ENCODE measurements at regions not wholly inside any gene's neighbourhood (a gene's known extent, or its start where the extent isn't known, plus 50 kb on each side); places are given as distances from the start of the nearest gene placed in this dataset.

DNA sequence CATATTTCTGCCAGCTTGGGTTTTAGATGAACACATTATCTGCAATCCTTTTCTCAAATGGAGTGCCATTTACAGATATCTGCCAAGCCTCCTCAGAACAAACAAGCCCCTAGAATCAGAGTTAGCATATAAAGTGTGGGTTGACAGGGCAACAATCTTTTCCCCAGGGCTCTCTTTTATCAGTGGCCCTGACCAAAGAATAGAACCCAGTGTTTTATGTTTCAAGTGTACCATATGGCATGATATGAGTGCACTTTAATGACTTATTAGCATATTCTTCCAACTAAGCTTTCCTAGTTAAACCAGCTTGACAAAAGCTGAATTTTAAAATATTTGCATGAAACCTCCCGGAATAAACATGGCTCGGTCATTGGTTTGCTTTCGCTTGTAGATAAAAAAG is 57.3 kb downstream of the EVX1 start:
- H3K27ac ChIP-seq (ENCODE audit: low read depth, low read length) = no peak overlapping the region
- no peak overlapping the region for H3K4me3 ChIP-seq (ENCODE audit: low read depth, low read length)
- H3K36me3 ChIP-seq (ENCODE audit: control insufficient read depth, insufficient read depth, low read length) = no peaks in the 10 kb centered on the region
- H3K9me3 ChIP-seq (ENCODE audit: control insufficient read depth, insufficient read depth, low read length) = no peaks in the 10 kb centered on the region
- H3K9ac ChIP-seq (ENCODE audit: low read depth, low read length) = no peak overlapping the region
- no peaks in the 10 kb centered on the region for H3K27me3 ChIP-seq (ENCODE audit: control insufficient read depth, insufficient read depth, low read length)
- no peaks in the 10 kb centered on the region for H3K4me1 ChIP-seq (ENCODE audit: control insufficient read depth, insufficient read depth, low read length)

DNA sequence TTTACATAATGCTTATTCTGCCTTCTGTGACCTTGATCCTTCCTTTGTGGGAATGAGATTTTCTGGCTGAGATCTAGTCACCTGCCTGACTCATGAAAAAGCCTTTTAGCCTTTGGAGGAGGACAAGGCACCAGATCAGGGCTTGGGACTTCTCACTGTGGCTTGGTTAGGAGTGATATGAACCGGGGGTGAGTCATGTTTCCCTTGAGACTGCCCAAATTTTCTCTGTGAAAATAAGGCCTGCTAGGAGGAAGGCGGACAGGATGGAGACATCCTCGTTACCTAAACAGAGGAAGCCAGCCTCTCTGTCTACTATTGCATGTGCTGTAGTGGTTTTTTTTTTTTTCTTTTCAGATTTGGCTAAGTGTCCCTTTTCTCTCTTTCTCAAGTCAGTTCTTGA is 57.8 kb downstream of the EVX1 start:
- no peaks in the 10 kb centered on the region for H3K36me3 ChIP-seq (ENCODE audit: control insufficient read depth, insufficient read depth, low read length)
- H3K9me3 ChIP-seq (ENCODE audit: control insufficient read depth, insufficient read depth, low read length) = no peaks in the 10 kb centered on the region
- no peaks in the 10 kb centered on the region for H3K27me3 ChIP-seq (ENCODE audit: control insufficient read depth, insufficient read depth, low read length)
- no peak overlapping the region for H3K9ac ChIP-seq (ENCODE audit: low read depth, low read length)
- H3K4me3 ChIP-seq (ENCODE audit: low read depth, low read length) = no peak overlapping the region
- H3K4me1 ChIP-seq (ENCODE audit: control insufficient read depth, insufficient read depth, low read length) = no peaks in the 10 kb centered on the region
- H3K27ac ChIP-seq (ENCODE audit: low read depth, low read length) = no peak overlapping the region

DNA sequence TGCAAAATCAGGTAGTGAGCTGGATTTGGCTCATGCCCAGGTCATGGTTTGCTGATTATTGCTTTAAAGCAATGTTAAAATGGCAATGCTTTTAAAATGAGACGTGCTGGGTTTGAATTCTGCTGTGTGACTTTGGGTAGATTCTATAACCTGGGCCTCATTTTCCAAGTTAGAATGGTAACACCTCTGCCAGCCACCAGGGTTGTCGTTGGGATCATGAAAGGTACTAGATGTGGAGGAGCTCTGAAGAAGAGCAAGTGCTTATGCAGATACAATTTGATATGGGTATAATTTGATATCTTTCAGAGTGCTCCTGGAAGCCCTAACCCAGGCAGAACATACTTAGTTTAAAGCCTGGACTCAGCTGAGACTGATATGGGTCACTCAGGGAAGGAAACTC is 60.0 kb downstream of the EVX1 start:
- H3K4me3 ChIP-seq (ENCODE audit: low read depth, low read length) = no peak overlapping the region
- no peak overlapping the region for H3K27ac ChIP-seq (ENCODE audit: low read depth, low read length)
- H3K9ac ChIP-seq (ENCODE audit: low read depth, low read length) = no peak overlapping the region
- no peaks in the 10 kb centered on the region for H3K9me3 ChIP-seq (ENCODE audit: control insufficient read depth, insufficient read depth, low read length)
- no peaks in the 10 kb centered on the region for H3K27me3 ChIP-seq (ENCODE audit: control insufficient read depth, insufficient read depth, low read length)
- no peaks in the 10 kb centered on the region for H3K4me1 ChIP-seq (ENCODE audit: control insufficient read depth, insufficient read depth, low read length)
- H3K36me3 ChIP-seq (ENCODE audit: control insufficient read depth, insufficient read depth, low read length) = no peaks in the 10 kb centered on the region

DNA sequence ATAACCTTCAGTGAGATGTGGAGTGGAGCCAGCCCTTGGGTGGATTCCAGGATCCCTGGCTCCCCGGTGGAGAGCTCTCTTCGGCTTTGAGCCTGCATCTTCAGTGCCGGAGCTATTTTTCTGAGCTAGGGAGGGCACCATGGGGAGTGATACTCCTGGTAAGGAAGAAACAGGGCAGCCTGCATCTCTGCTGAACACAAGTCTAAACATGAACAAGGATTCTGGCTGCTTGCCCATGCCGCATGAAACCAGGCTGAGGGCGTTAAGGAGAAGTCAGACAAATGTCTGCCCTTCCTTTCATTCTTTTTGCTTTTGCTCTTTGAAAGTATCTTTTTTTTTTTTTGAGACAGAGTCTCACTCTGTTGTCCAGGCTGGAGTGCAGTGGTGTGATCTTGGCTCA is 60.4 kb downstream of the EVX1 start:
- Histone ChIP-seq H3K27me3 (ENCODE audit: control insufficient read depth, insufficient read depth, low read length) (no peaks in the 10 kb centered on the region), H3K9me3 (ENCODE audit: control insufficient read depth, insufficient read depth, low read length) (no peaks in the 10 kb centered on the region), H3K27ac (ENCODE audit: low read depth, low read length) (no peak overlapping the region), H3K4me1 (ENCODE audit: control insufficient read depth, insufficient read depth, low read length) (no peaks in the 10 kb centered on the region), H3K9ac (ENCODE audit: low read depth, low read length) (no peak overlapping the region), H3K4me3 (ENCODE audit: low read depth, low read length) (no peak overlapping the region), H3K36me3 (ENCODE audit: control insufficient read depth, insufficient read depth, low read length) (no peaks in the 10 kb centered on the region)

DNA sequence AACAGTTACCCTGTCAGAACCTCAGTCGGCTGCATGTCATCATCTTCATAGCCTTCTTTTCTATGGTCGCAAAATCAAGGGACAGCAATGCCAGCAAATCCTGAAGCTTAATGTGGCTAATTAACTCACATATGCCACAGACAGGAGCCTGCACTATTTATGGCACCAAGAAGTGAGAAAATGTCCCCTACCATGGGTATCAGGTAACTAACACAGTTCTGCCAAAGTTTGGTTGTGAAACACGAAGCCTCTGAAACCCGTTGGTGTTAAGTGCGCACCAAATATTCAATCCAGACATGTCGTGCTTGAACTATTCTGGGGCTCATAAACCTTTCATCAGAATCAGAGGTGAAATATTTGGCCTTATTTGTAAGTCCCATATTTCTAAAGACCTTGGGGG is 63.3 kb downstream of the EVX1 start:
- no peak overlapping the region for H3K4me3 ChIP-seq (ENCODE audit: low read depth, low read length)
- no peaks in the 10 kb centered on the region for H3K4me1 ChIP-seq (ENCODE audit: control insufficient read depth, insufficient read depth, low read length)
- no peaks in the 10 kb centered on the region for H3K9me3 ChIP-seq (ENCODE audit: control insufficient read depth, insufficient read depth, low read length)
- no peak overlapping the region for H3K27ac ChIP-seq (ENCODE audit: low read depth, low read length)
- H3K9ac ChIP-seq (ENCODE audit: low read depth, low read length) = no peak overlapping the region
- no peaks in the 10 kb centered on the region for H3K36me3 ChIP-seq (ENCODE audit: control insufficient read depth, insufficient read depth, low read length)
- H3K27me3 ChIP-seq (ENCODE audit: control insufficient read depth, insufficient read depth, low read length) = no peaks in the 10 kb centered on the region

DNA sequence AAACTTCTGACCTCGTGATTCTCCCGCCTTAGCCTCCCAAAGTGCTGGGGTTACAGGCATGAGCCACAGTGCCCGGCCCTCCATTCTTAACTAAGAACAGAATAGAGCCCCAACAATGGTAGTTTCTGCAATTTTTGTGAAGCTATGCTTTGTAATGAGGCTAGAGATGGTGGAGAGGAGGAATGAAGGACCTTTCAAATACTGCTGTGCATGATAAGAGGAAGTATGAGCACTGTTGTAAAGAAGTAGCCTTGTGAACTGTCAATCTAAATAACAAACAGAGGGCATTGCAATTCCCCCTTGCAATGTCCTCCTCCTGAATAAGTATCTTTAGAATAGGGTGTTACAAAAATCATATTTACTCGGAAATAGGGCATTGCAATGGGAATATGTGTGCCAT is 70.2 kb downstream of the EVX1 start:
- Histone ChIP-seq H3K4me1 (ENCODE audit: control insufficient read depth, insufficient read depth, low read length) (peaks cover 12% of the 10 kb centered on the region), H3K9me3 (ENCODE audit: control insufficient read depth, insufficient read depth, low read length) (no peaks in the 10 kb centered on the region), H3K36me3 (ENCODE audit: control insufficient read depth, insufficient read depth, low read length) (no peaks in the 10 kb centered on the region), H3K27ac (ENCODE audit: low read depth, low read length) (no peak overlapping the region), H3K4me3 (ENCODE audit: low read depth, low read length) (no peak overlapping the region), H3K27me3 (ENCODE audit: control insufficient read depth, insufficient read depth, low read length) (no peaks in the 10 kb centered on the region), H3K9ac (ENCODE audit: low read depth, low read length) (no peak overlapping the region)

DNA sequence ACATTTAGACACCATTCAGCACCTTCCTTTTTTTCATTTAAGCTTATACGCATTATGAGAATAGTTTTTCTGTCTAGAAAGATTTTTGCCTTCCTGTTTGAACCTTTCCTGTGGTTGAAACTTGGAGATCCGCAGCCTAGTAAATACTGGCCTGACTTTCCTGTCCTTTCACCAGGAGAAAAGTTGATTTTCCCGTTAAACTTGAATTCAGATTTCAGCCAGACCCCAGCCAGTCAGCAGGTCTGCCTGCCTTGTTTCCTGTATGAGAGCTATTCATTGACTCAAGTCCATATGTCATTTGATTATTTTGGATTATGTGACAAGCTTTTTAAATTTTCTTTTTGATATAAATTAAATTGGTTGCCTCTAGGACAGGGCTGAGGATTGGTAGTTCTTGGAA is 71.5 kb downstream of the EVX1 start:
- H3K36me3 ChIP-seq (ENCODE audit: control insufficient read depth, insufficient read depth, low read length) = no peaks in the 10 kb centered on the region
- H3K4me1 ChIP-seq (ENCODE audit: control insufficient read depth, insufficient read depth, low read length) = peaks cover 12% of the 10 kb centered on the region
- no peak overlapping the region for H3K4me3 ChIP-seq (ENCODE audit: low read depth, low read length)
- no peak overlapping the region for H3K27ac ChIP-seq (ENCODE audit: low read depth, low read length)
- no peaks in the 10 kb centered on the region for H3K27me3 ChIP-seq (ENCODE audit: control insufficient read depth, insufficient read depth, low read length)
- H3K9me3 ChIP-seq (ENCODE audit: control insufficient read depth, insufficient read depth, low read length) = no peaks in the 10 kb centered on the region
- H3K9ac ChIP-seq (ENCODE audit: low read depth, low read length) = no peak overlapping the region

DNA sequence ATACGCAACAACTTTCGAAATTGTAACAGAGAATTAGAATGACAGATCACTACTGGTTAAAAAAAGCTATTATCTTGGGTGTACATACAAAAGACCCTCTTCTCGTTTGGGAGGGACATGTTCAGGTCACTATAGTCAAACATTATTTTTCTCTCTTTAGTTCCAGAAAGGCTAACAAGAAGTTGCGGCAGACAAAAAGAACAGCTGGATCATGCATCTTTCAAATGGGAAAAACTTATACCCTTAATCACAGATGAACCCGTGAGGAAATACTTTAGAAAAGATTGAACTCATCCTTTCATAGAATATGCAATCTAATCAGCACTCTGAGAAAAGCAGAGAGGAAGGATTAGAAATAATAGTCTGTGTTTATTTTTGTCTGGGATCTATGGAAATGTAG is 72.5 kb downstream of the EVX1 start:
- H3K27me3 ChIP-seq (ENCODE audit: control insufficient read depth, insufficient read depth, low read length) = no peaks in the 10 kb centered on the region
- no peak overlapping the region for H3K27ac ChIP-seq (ENCODE audit: low read depth, low read length)
- H3K4me1 ChIP-seq (ENCODE audit: control insufficient read depth, insufficient read depth, low read length) = peaks cover 12% of the 10 kb centered on the region
- H3K36me3 ChIP-seq (ENCODE audit: control insufficient read depth, insufficient read depth, low read length) = no peaks in the 10 kb centered on the region
- no peak overlapping the region for H3K9ac ChIP-seq (ENCODE audit: low read depth, low read length)
- H3K4me3 ChIP-seq (ENCODE audit: low read depth, low read length) = no peak overlapping the region
- no peaks in the 10 kb centered on the region for H3K9me3 ChIP-seq (ENCODE audit: control insufficient read depth, insufficient read depth, low read length)

DNA sequence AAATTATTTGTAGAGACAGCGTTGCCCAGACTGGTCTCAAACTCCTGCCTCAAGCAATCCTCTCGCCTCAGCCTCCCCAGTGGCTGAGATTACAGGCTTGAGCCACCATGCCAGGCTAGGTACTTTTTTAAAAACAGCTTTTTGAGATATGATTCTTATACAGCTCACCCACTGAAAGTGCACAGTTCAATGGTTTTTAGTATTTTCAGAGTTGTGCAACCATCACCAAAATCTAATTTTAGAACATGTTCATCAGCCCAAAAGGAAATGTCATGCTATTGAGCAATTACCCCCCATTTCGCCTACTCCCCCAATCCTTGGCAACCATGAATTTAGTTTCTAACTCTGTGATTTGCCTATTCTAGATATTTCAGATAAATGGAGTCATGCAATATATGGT is 73.7 kb downstream of the EVX1 start:
- Histone ChIP-seq H3K36me3 (ENCODE audit: control insufficient read depth, insufficient read depth, low read length) (no peaks in the 10 kb centered on the region), H3K4me1 (ENCODE audit: control insufficient read depth, insufficient read depth, low read length) (peaks cover 12% of the 10 kb centered on the region), H3K27ac (ENCODE audit: low read depth, low read length) (no peak overlapping the region), H3K27me3 (ENCODE audit: control insufficient read depth, insufficient read depth, low read length) (no peaks in the 10 kb centered on the region), H3K9ac (ENCODE audit: low read depth, low read length) (no peak overlapping the region), H3K4me3 (ENCODE audit: low read depth, low read length) (no peak overlapping the region), H3K9me3 (ENCODE audit: control insufficient read depth, insufficient read depth, low read length) (no peaks in the 10 kb centered on the region)

DNA sequence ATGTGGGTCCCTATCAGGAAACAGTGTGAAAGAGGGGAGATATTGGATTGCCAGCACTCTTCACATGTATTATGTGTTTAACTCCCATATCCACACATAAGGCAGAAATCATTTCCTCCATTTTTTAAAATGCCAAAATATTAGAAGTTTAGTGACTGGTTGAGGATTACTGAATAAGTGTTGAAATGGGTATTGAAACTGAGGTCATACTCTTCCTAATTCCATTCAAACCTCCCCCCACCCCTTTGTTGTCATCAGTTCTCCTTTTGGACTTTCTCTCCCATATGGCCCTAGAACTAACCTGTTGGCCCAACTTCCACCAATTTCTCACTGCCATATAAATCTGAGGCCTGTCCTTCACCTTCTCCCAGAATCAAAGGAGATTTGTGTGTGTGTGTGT is 81.6 kb downstream of the EVX1 start:
- H3K36me3 ChIP-seq (ENCODE audit: control insufficient read depth, insufficient read depth, low read length) = no peaks in the 10 kb centered on the region
- H3K4me3 ChIP-seq (ENCODE audit: low read depth, low read length) = no peak overlapping the region
- H3K27ac ChIP-seq (ENCODE audit: low read depth, low read length) = no peak overlapping the region
- no peaks in the 10 kb centered on the region for H3K9me3 ChIP-seq (ENCODE audit: control insufficient read depth, insufficient read depth, low read length)
- H3K27me3 ChIP-seq (ENCODE audit: control insufficient read depth, insufficient read depth, low read length) = peaks cover 3% of the 10 kb centered on the region; the same call in 1 of the 2 replicates
- no peaks in the 10 kb centered on the region for H3K4me1 ChIP-seq (ENCODE audit: control insufficient read depth, insufficient read depth, low read length)
- no peak overlapping the region for H3K9ac ChIP-seq (ENCODE audit: low read depth, low read length)

DNA sequence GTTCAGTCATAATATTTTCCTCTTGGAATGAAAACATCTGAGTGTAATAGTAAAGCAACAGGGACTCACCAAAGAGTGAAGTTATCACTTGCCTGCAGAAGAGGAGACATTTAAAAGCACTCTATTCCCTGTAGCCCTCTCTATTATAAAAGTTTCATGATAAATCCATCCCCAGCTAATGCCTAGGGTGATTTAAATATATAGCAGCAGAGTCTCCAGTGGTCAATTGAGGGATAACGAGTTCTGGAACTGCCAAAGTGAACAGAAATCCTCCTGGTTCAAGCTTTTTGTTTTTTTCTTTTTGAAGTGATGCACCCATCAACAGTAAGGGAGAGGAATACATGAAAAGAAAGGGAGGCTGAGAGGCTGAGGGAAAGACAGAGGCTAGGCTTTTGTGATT is 87.3 kb downstream of the EVX1 start:
- H3K36me3 ChIP-seq (ENCODE audit: control insufficient read depth, insufficient read depth, low read length) = no peaks in the 10 kb centered on the region
- no peak overlapping the region for H3K27ac ChIP-seq (ENCODE audit: low read depth, low read length)
- no peaks in the 10 kb centered on the region for H3K9me3 ChIP-seq (ENCODE audit: control insufficient read depth, insufficient read depth, low read length)
- H3K4me1 ChIP-seq (ENCODE audit: control insufficient read depth, insufficient read depth, low read length) = no peaks in the 10 kb centered on the region
- H3K9ac ChIP-seq (ENCODE audit: low read depth, low read length) = no peak overlapping the region
- H3K4me3 ChIP-seq (ENCODE audit: low read depth, low read length) = no peak overlapping the region
- H3K27me3 ChIP-seq (ENCODE audit: control insufficient read depth, insufficient read depth, low read length) = peaks cover 3% of the 10 kb centered on the region; the same call in 1 of the 2 replicates

DNA sequence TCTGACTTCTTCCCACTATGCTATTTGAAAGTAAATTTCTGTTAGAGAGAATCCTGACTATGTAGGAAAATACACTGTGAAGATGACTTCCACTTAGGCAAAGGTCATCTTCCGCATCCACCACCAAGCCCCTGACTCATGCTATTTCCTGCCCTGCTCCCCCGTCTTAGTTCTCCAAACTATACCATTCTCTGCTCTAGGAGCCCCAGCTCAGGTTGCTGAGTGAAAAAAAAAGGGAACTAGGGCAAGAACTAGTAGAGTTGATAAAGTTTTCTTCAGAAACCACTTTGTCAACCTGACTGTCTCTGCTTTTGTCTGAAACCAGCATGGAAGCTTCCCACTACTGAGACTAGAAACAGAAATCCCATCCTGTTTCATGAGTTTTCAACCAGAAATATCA is 96.9 kb downstream of the EVX1 start:
- Histone ChIP-seq H3K4me3 (ENCODE audit: low read depth, low read length) (no peak overlapping the region), H3K36me3 (ENCODE audit: control insufficient read depth, insufficient read depth, low read length) (no peaks in the 10 kb centered on the region), H3K27me3 (ENCODE audit: control insufficient read depth, insufficient read depth, low read length) (no peaks in the 10 kb centered on the region), H3K9me3 (ENCODE audit: control insufficient read depth, insufficient read depth, low read length) (no peaks in the 10 kb centered on the region), H3K4me1 (ENCODE audit: control insufficient read depth, insufficient read depth, low read length) (peaks cover 7% of the 10 kb centered on the region), H3K9ac (ENCODE audit: low read depth, low read length) (no peak overlapping the region), H3K27ac (ENCODE audit: low read depth, low read length) (no peak overlapping the region)
